HepG2 (cell line): ENCODE measurements at regions not wholly inside any gene's neighbourhood (a gene's known extent, or its start where the extent isn't known, plus 50 kb on each side); places are given as distances from the start of the nearest gene placed in this dataset.

Experiments used
- AHDC1 ChIP-seq: sonication (generic); formaldehyde crosslinking; IDR thresholded peaks from 2 replicates; pipeline ENCODE4 v1.5.1; 2020; ENCODE audit warnings: mild to moderate bottlenecking, missing genetic modification reagents, borderline replicate concordance
- DZIP1 ChIP-seq: sonication (generic); formaldehyde crosslinking; IDR thresholded peaks from 2 replicates; pipeline ENCODE4 v1.5.0; 2020; ENCODE audit warnings: mild to moderate bottlenecking, missing genetic modification reagents
- HNRNPL ChIP-seq: fragments of 200-400 bp; formaldehyde crosslinking; IDR thresholded peaks from 2 replicates; pipeline ENCODE4 v1.6.1; 2017; ENCODE audit warnings: mild to moderate bottlenecking, low read depth, low read length
- IRF9 ChIP-seq: sonication (generic); formaldehyde crosslinking; IDR thresholded peaks from 2 replicates; pipeline ENCODE4 v1.8.0; 2022; ENCODE audit warnings: missing genetic modification reagents, mild to moderate bottlenecking, borderline replicate concordance
- RAD21 ChIP-seq: fragments of 450-650 bp; formaldehyde crosslinking; IDR thresholded peaks from 2 replicates; pipeline ENCODE4 v1.5.0; 2020; ENCODE audit warnings: mild to moderate bottlenecking
- STAG1 ChIP-seq: sonication (generic); formaldehyde crosslinking; IDR thresholded peaks from 2 replicates; pipeline ENCODE4 v1.4.0; 2020; ENCODE audit warnings: missing genetic modification reagents
- TAF1 ChIP-seq: sonication (generic); formaldehyde crosslinking; IDR thresholded peaks from 2 replicates; pipeline ENCODE4 v1.4.0; 2020; ENCODE audit warnings: missing genetic modification reagents
- ZBTB21 ChIP-seq: sonication (generic); formaldehyde crosslinking; IDR thresholded peaks from 2 replicates; pipeline ENCODE4 v1.4.0; 2020; ENCODE audit warnings: missing genetic modification reagents
- ZBTB33 ChIP-seq: sonication (generic); formaldehyde crosslinking; IDR thresholded peaks from 2 replicates; pipeline ENCODE4 v1.4.0; 2020; ENCODE audit warnings: missing genetic modification reagents
- ZEB1 ChIP-seq: IDR thresholded peaks from 2 replicates; pipeline ENCODE4 v1.6.1; 2012; ENCODE audit warnings: mild to moderate bottlenecking, low read depth, inconsistent platforms; ENCODE audit not compliant: insufficient replicate concordance
- ZNF138 ChIP-seq: sonication (generic); formaldehyde crosslinking; IDR thresholded peaks from 2 replicates; pipeline ENCODE4 v1.5.0; 2020; ENCODE audit warnings: mild to moderate bottlenecking, low read depth, missing genetic modification reagents
- ZNF234 ChIP-seq: sonication (generic); formaldehyde crosslinking; conservative IDR thresholded peaks from 2 replicates; pipeline ENCODE4 v1.5.1; 2020; ENCODE audit warnings: mild to moderate bottlenecking, missing genetic modification reagents
- ZNF292 ChIP-seq: sonication (generic); formaldehyde crosslinking; IDR thresholded peaks from 2 replicates; pipeline ENCODE4 v1.8.1; 2022; ENCODE audit warnings: mild to moderate bottlenecking, low read depth, missing genetic modification reagents, borderline replicate concordance
- ZNF772 ChIP-seq: sonication (generic); formaldehyde crosslinking; IDR thresholded peaks from 2 replicates; pipeline ENCODE4 v1.5.0; 2020; ENCODE audit warnings: mild to moderate bottlenecking, missing genetic modification reagents
- TF ChIP-seq, protein P1 (sequence below): sonication (generic); formaldehyde crosslinking; IDR thresholded peaks from 2 replicates; pipeline ENCODE4 v1.4.0; 2020; ENCODE audit warnings: missing genetic modification reagents

DNA sequence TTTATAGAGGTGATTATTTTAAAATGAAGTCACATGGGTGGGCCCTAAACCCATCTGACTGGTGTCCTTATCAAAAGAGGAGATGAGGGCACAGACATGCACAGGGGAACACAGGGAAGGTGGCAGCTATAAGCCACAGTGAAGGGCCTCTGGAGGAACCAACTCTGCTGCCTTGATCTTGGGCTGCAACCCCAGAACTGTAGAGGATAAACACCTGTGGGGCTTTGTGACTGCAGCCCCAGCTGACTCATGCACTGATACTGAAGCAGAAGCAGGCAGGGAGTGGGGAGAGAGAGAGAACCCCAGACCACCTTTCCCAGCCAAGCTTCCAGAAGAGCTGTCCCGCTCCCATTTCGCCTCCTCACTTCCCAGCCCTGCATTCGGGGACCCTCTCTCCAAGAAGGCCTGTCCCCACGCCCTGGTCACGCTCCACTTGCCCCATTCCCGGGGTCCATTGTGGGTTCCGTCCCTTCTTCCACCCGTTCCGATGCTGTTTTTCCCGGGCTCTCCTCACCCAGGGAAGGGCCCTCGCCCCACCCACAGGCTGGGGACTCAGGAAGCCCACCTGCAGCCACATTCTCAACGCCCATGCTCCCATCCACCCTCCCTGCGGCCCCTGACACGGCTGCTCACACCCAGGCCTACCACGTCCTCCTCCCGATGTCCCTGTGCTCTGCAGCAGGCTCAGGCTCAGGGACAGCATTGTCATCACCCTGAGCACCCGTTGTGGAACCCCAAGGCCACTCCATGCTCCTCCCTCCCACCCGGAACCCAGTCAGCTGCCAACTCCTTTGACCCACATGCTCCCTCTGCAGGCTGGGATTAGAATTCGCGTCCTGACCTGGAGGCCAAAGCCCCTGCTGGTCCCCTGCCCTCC is 90.8 kb upstream of the SHANK2 start (continued):
- TF ChIP-seq AHDC1 (CRISPR knock-in tag) = no peak
- no peak for TF ChIP-seq ZNF138 (CRISPR knock-in tag)
- no peak for TF ChIP-seq ZEB1
- TF ChIP-seq RAD21 (CRISPR knock-in tag) = peak; percentile 85
- TF ChIP-seq ZNF234 = no peak
- no peak for TF ChIP-seq ZBTB33
- peak; percentile 62; the same call in 1 of the 2 replicates for TF ChIP-seq ZNF772 (CRISPR knock-in tag)
- TF ChIP-seq HNRNPL = no peak
- TF ChIP-seq IRF9 (CRISPR knock-in tag) = peak; percentile 43; the same call in 1 of the 2 replicates
- TF ChIP-seq, protein P1, sequence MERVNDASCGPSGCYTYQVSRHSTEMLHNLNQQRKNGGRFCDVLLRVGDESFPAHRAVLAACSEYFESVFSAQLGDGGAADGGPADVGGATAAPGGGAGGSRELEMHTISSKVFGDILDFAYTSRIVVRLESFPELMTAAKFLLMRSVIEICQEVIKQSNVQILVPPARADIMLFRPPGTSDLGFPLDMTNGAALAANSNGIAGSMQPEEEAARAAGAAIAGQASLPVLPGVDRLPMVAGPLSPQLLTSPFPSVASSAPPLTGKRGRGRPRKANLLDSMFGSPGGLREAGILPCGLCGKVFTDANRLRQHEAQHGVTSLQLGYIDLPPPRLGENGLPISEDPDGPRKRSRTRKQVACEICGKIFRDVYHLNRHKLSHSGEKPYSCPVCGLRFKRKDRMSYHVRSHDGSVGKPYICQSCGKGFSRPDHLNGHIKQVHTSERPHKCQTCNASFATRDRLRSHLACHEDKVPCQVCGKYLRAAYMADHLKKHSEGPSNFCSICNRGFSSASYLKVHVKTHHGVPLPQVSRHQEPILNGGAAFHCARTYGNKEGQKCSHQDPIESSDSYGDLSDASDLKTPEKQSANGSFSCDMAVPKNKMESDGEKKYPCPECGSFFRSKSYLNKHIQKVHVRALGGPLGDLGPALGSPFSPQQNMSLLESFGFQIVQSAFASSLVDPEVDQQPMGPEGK = peak; percentile 47; the same call in 1 of the 2 replicates
- no peak for TF ChIP-seq DZIP1 (CRISPR knock-in tag)
- TF ChIP-seq TAF1 (CRISPR knock-in tag) = no peak
- TF ChIP-seq STAG1 = peak; percentile 89
- no peak for TF ChIP-seq ZBTB21 (CRISPR knock-in tag)
- no peak for TF ChIP-seq ZNF292 (CRISPR knock-in tag)
